GM23248 (cell line): ENCODE measurements at regions not wholly inside any gene's neighbourhood (a gene's known extent, or its start where the extent isn't known, plus 50 kb on each side); places are given as distances from the start of the nearest gene placed in this dataset.

ENCODE experiments used
- EZH2 ChIP-seq: fragments of 200-600 bp; sonication (generic); IDR thresholded peaks from 2 replicates; pipeline ENCODE4 v1.6.1; 2018; ENCODE audit warnings: antibody characterized with exemption, mild to moderate bottlenecking; ENCODE audit not compliant: insufficient read depth, poor library complexity, severe bottlenecking
- EZH2phosphoT487 ChIP-seq: fragments of 200-600 bp; sonication (generic); IDR thresholded peaks from 2 replicates; pipeline ENCODE4 v1.6.1; 2018; ENCODE audit warnings: antibody characterized with exemption, moderate library complexity, mild to moderate bottlenecking, low read depth; ENCODE audit not compliant: insufficient read depth

DNA sequence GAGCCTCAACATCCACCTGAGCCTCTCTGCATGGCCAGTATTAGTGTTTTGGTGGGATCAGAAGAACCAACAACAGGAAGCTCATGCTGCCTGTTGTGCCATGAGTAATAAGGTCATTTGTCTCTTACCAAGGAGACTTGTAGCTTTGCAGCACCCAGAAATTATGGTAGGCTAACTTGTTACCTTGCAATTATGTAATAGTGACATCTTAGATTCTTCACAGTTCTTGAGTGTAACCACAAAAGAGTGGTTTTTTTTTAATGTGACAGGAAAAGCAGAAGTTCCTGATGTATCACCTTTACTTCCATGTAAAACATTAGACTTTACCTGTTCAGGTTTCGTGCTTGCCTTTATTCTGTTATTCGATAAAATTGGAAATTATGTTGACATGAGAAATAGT, 263.9 kb upstream of the CXXC4 start:
- TF ChIP-seq EZH2phosphoT487 (no peak), EZH2 (no peak)
